Brain microvascular endothelial cell (primary cell): ENCODE measurements at regions not wholly inside any gene's neighbourhood (a gene's known extent, or its start where the extent isn't known, plus 50 kb on each side); places are given as distances from the start of the nearest gene placed in this dataset.
"Not testable (repeated sequence)": the region's sequence is repeated elsewhere in the genome, so short reads cannot be mapped to it uniquely, and the experiment has no call there.

ENCODE experiments used
- DNase-seq: peaks from one replicate; pipeline ENCODE4 v3.0.0-alpha.2; 2020
- H3K27ac ChIP-seq: fragments of 250-450 bp; sonication (Bioruptor Pico); 2 replicates; pipeline ENCODE4 v1.5.1; 2020; ENCODE audit warnings: mild to moderate bottlenecking, moderate library complexity
- H3K27me3 ChIP-seq: fragments of 250-450 bp; sonication (Bioruptor Pico); replicated peaks from 2 replicates; pipeline ENCODE4 v1.5.1; 2020; ENCODE audit warnings: mild to moderate bottlenecking
- H3K36me3 ChIP-seq: fragments of 250-450 bp; sonication (Bioruptor Pico); replicated peaks from 2 replicates; pipeline ENCODE4 v1.5.1; 2020; ENCODE audit warnings: mild to moderate bottlenecking
- H3K4me3 ChIP-seq: 2 replicates; pipeline ENCODE4 v1.5.1; 2011; ENCODE audit warnings: low read depth, mild to moderate bottlenecking, control low read depth, low read length, moderate library complexity
- CTCF ChIP-seq: IDR thresholded peaks from 2 replicates; pipeline ENCODE4 v1.5.1; 2011; ENCODE audit warnings: low read depth, mild to moderate bottlenecking, moderate library complexity, low read length, control low read depth, inconsistent platforms; ENCODE audit errors: missing control alignments
- in situ Hi-C: cut with HindIII; loops from 2 replicates; pipeline ENCODE4 v1.10.0; 2017; ENCODE audit warnings: low sequenced_read_pairs, low pct_ligation_motif_present

DNA sequence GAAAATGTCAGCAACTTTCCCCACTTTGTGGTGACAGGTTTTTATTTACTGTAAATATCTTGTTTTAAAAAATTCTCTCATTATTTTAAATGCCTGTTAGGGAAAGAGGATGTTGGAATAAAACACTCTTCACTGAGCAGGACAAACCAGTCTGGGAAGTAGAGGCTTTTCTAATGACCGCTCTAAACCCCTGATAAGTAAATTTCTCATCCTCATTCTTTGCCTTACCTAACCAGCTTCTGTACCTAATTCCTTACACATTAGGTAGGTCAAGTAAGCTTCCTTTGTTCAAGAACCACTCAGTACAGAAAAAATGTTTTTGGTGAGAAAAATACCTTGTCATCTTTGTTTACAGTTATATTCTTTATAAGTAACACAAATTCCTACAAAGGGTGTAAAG is 143.6 kb downstream of the GPR85 start:
- Histone ChIP-seq H3K27me3 (no peaks in the 10 kb centered on the region), H3K4me3 (no peak overlapping the region), H3K27ac (no peak overlapping the region), H3K36me3 (no peaks in the 10 kb centered on the region)
- no peak for TF ChIP-seq CTCF
- in situ Hi-C loops = no loop called here
- no peak for DNase-seq

DNA sequence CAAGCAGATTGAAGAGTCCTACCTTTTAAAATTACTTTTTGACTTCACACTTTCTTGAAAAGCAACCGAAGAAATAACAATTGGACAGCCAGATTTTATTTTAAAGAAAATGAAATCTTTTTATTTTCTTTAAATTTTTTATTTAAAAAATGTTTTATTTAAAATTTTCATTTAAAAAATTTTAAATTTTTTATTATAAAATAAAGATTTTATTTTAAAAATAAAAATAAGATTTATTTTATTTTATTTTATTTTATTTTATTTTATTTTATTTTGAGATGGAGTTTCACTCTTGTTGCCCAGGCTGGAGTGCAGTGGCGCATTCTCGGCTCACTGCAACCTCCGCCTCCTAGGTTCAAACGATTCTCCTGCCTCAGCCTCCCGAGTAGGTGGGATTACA is 144.5 kb downstream of the GPR85 start:
- DNase-seq, H3K36me3 ChIP-seq, in situ Hi-C loops, H3K27ac ChIP-seq, H3K4me3 ChIP-seq, H3K27me3 ChIP-seq: not testable (repeated sequence)

DNA sequence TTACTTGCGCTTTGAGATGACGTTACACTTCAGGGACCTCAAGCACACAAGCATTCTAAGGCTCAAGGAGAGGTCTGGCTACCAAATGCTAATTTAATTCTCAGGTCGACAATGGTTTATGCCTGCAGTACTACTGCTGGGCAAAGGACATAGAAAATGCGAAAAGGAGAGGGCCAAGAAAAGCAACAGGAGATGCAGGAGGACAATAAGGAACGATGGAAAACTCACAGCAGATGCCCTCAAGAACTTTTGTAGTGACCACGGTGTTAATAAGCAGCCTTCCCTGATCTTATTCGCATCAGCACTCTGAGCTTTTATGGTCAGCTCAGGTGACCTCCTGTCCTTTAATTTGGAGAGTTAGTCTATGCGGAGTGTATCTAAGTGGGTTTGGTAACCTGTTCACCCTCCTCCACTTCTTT is 146.3 kb downstream of the GPR85 start:
- TF ChIP-seq CTCF = no peak
- in situ Hi-C loops = no loop called here

GRCh38 chr7:112939574-112940313 is 146.9 kb downstream of the GPR85 start:
- Histone ChIP-seq H3K27me3 (no peaks in the 10 kb centered on the region), H3K27ac (peak overlapping the region; percentile 81), H3K4me3 (peak overlapping the region; percentile 88), H3K36me3 (no peaks in the 10 kb centered on the region)
- in situ Hi-C loops = no loop called here
- peak; percentile 99 for DNase-seq
- TF ChIP-seq CTCF = no peak

More for the DNA sequence above, 146.3 kb downstream of the GPR85 start:
- Histone ChIP-seq H3K27ac (peak overlapping the region; percentile 81), H3K27me3 (no peaks in the 10 kb centered on the region), H3K4me3 (peak overlapping the region; percentile 88), H3K36me3 (no peaks in the 10 kb centered on the region)
- DNase-seq = no peak

- Histone ChIP-seq H3K27ac (peak overlapping the region; percentile 63), H3K36me3 (no peaks in the 10 kb centered on the region), H3K27me3 (no peaks in the 10 kb centered on the region), H3K4me3 (peak overlapping the region; percentile 88)
- peak; percentile 24 for DNase-seq
- in situ Hi-C loops = no loop called here
- no peak for TF ChIP-seq CTCF
Observed at GRCh38 chr7:112938863-112939573, 147.6 kb downstream of the GPR85 start.

DNA sequence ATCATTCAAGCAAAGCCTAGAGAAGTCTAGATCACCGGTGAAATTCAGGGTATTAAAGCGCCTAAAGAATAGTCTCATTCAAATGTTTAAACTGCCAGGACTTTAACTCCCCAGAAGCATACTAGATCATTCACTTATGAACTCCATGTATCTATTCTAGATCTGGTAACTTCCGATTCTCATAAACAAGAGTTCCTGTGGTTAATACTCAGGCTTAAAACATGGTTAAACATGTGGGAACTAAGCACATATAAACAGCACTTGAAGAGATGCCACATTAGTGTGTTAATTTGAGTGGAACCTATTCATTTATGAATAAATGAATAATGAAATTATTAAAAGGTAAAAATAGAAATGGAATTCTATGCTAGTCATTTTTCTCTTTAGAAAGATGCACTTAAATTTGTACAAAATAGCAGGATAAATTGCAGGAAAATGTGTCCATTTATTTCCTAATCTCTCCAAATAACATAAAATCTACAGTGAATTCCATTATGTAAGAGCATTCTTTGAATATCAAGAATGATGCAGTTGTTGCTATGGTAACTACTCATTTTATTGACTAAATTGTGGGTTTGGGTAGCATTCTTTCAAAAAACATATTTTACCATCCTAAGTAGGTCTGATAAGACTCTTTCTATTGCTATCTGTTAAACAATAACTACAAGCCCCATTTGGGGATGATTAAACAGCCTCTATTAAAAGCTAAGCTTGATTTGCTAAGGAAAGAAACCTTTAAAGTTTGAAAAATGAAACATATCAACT is 147.6 kb upstream of the TMEM168 start:
- H3K36me3 ChIP-seq = no peaks in the 10 kb centered on the region
- H3K27ac ChIP-seq = no peak overlapping the region
- no peaks in the 10 kb centered on the region for H3K27me3 ChIP-seq
- DNase-seq = no peak
- no peak overlapping the region for H3K4me3 ChIP-seq
- no peak for TF ChIP-seq CTCF
- in situ Hi-C loops = no loop called here
